GM18505 (cell line): ENCODE measurements at regions not wholly inside any gene's neighbourhood (a gene's known extent, or its start where the extent isn't known, plus 50 kb on each side); places are given as distances from the start of the nearest gene placed in this dataset.

ENCODE experiments used
- ATAC-seq: cut with Tn5 transposase; IDR thresholded peaks from one replicate; pipeline ENCODE4 v1.9.1; 2021; ENCODE audit not compliant: unreplicated experiment
- POLR2A ChIP-seq: IDR thresholded peaks from 4 replicates; pipeline ENCODE4 v1.6.1; 2011; ENCODE audit warnings: borderline replicate concordance; ENCODE audit not compliant: insufficient read depth, insufficient read length; ENCODE audit errors: extremely low read depth

DNA sequence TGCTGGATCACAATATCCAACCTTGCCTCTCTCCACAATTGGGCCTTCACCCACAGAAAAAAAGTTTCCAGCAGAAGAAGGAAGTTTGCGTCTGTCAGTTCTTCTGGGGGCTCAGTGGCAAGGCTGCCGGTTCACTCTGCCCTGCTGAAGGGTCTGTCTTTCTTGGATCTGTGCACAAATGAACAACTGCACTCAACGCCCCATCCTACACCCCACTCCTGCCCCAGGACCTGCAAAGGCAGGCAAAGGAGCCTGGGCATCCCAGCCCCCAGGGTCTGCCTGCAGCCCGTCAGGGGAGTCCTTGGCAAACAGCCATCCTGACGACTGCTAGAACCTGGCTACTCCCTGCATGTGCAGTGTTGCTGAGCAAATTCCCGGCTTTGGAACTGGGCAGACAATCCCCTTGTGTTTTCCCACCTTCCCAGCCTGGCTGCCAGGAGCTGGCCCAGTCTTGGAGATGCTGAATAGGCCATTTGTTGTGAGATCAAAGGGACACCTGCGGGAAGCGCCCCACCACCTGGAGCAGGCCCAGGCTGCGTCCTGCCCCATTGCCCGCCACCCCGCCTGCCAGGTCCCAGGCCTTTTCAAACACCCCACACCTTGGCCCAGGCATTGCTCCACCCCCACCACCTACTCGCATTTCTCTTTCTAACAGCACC is 311.9 kb downstream of the BCL11B start:
- ATAC-seq = no peak

DNA sequence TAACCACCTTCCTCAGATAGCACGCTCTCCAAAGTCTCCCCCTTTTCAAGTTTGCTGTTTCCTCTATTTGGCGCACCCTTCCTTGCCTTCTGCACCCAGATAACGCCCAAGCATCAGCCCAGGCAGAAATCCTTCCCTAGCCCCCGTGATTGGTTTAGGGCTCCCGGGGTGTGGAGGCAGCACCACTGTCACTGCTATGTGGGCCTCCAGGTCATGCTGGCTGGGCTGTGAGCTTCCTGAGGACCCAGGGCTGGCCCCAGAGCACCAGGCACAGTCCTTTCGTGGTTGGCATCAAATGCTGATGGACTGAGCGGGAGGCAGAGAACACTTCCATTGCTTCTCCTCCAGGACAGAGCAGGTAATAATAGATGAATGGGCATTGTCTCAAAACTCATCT is 311.4 kb downstream of the BCL11B start:
- no peak for TF ChIP-seq POLR2A
- ATAC-seq = no peak

More for the DNA sequence above, 311.9 kb downstream of the BCL11B start:
- no peak for TF ChIP-seq POLR2A

DNA sequence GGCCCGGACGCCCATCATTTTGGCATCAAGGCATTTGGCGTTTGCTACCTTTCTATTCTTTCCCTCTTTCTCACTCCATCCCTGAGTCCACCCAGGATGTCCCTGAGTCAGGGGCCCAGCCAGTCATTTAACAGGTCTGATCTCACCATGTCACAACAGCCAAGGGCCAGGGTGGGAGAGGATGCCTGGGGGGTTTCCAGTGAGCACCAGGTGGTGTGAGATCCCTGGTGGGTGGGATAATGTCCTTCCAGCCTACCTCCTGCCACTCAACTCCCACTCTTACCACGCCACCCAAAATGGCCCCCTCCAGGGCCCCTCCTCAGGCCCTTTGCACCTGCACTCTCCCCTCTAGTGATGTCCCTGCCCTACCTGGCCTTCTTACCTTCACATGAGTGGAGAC is 310.8 kb downstream of the BCL11B start:
- no peak for ATAC-seq
- TF ChIP-seq POLR2A = no peak

DNA sequence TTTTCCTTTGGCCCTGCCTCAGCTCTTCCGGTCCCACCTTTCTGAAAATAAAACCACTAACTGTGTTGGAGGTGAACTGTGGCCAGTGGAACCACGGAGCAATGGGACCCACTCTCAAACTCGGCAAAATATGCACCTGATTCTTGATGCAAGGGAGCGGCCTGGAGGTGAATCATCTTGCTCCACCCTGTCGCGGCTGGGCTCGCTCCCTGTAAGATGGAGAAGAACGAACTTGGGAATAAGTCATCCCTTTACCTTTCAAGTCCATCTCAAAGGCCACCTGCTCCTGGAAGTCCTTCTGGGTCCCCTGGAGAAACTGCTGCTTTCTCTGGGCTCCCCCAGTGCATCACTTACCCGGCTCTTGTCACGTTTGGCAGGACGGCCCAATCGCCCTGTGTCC is 309.9 kb downstream of the BCL11B start:
- ATAC-seq = no peak
- TF ChIP-seq POLR2A = no peak

DNA sequence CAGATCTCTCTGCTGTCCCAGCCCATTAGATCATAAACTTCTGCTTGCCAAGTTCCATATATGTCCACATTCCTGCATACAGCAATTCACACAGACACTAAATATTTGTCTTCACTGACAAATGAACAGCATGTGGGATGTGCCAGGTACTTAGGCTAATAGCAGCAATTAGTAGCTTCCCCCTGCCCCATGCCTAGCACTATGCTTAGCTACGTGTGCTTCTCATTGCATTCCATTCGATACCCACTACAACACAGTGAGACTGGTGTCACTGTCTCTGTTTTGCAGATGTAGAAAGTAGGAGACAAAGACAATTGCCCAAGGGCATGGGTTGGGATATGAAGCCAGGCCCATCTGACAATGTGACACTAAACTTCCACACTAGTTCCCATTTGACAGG is 308.4 kb downstream of the BCL11B start:
- TF ChIP-seq POLR2A = no peak
- no peak for ATAC-seq

DNA sequence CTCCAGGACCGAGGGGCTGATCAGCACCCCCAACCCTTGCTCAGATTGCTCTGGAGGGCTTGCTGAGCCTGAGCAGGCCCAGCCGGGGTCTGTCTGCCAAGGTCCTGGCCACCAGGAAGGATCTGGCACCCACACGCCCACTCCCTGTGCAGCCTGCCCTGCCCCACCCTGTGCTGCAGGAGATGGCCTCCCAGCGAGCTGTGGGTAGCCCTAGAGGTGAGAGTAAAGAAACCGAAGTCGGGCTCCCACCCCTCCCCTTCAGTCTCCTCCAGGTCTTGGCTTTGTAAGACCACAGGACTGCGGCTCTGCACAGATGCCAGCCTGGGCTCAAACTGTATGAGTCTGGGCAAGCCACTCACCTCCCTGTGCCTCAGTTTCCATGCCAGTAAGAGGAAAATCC is 307.8 kb downstream of the BCL11B start:
- no peak for TF ChIP-seq POLR2A
- ATAC-seq = no peak

DNA sequence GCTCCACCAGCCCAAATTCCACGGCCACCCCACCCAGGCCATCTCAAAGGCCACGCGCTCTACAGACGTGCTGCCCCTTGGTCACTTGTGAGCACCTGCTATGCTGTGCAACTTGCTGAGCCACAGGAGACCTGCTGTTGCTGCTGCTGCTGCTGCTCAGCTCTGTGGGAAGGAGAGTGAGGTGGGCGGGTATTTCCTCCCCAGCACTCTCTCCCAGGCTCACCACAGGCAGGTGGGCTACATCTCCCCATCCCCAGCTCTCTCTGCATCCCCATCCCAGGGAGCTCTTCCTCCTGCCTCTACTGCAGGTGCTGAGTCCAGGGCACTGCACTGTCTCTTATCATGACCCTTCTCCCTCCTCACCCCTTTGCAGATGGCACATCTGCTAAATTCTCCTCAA is 306.9 kb downstream of the BCL11B start:
- TF ChIP-seq POLR2A = no peak
- ATAC-seq = no peak

DNA sequence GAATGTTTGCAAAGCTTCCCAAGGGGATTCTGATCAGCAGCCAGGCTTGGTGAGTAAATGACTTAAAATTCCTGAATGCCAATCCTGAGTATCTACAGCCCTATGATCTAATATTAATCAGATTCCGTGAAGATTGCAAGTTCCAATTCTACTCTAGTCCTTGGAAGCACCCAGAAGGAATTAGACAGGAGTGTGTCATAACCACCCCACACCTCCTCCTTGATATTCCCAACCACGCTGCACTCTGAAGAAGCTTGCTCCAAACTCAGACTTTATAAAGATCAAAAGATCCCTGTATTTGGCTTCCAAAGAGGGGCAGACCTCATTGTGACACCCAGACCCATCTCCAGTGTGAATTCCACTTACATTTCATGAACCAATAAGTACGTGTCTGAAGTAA is 306.0 kb downstream of the BCL11B start:
- no peak for ATAC-seq
- TF ChIP-seq POLR2A = no peak

DNA sequence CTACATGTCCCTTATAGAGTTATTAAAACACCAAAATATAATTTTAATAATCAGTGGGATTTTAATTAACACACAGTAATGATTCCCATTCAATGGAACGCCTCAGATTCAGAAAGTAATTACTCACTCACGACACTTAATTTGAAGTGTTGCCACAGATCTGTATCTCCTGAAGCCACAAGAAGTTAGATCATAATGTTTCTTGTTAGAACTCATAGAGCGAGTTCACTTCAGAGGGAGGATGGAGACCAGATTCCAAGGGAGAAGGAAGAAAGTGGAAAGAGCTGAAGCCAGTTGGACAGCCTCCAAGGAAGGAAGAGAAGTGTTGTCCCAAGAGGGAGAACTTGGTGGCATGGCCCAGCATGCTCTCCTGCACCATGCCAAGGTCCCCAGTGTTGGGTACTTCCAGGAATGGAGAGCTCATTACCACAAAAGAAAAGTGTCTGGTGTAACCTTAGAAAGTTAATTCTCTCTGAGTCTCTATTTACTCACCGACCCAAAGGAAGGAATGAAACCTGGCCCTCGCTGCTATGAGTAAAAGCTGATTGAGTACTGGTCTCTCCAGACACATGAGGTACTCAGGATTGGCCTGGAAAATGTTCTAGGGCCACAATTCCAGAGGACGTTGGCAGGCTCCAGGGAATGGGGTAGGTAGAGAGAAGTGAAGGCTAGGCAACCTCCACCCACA is 305.4 kb downstream of the BCL11B start:
- no peak for TF ChIP-seq POLR2A
- ATAC-seq = no peak

DNA sequence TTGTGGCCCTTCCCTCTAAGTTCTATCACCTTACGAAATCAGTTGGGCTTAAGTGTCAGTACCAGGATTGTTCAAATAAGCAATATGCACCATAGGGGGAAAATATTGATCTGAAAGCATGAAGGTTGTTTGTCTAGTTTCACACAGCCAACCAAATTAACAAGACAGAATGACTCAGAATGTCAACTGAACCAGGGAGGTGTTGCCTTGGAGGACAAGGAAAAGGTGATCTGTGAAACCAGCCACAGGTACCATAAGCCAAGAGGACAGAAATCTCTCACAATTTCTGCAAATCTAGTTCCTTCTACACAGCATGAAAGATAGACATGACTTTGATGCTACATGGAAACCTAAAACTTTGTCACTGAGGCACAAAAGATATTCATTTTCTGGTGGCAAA is 297.9 kb downstream of the BCL11B start:
- no peak for ATAC-seq
- no peak for TF ChIP-seq POLR2A

DNA sequence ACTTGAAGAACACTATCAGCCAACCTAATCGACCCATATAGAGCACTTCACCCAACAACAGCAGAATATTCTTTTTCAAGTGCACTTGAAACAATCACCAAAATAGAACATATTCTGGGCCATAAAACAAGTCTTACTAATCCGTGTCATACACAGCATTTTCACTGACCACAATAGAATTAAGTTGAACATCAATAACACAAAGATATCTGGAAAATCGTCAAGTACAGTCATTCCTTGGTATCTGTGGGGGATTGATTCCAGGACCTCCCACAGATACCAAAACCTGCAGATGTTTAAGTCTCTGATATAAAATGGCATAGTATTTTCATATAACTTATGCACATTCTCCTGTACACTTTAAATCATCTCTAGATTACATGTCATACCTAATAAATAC is 295.7 kb downstream of the BCL11B start:
- ATAC-seq = no peak
- TF ChIP-seq POLR2A = no peak

DNA sequence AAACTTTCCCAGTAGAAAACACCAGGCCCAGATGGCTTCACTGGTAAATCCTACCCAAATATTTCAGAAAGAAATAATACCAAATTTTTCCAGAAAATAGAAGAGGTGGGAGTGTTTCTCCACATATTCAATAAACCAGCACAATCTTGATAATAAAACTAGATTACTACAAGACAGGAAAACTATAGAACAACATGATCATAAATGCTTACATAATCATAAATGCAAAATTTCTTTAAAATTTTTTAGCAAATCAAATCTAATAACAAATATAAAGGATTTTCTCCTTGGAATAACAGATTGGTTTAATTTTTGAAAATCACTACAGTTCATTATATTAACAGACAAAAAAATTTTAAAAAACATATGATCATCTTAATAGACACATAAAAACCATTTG is 294.5 kb downstream of the BCL11B start:
- ATAC-seq = no peak
- no peak for TF ChIP-seq POLR2A

DNA sequence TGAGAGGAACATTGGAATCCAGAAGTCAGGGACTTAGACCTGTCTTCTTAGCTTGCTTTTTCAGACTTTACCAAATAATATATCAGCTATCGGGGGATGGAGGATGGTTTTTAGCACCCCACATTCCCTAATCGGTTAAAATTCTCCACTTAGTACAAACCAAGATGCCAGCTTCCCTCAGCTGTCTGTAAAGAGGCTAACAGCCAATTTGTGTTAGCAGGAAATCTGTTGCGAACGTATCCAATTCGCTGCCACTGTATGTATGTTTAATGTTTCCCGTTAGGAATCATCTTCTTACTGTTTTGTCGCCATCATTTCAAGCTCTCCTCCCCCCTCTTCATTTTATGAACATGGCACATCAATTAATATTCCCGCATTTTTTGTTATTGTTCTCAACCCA is 289.0 kb downstream of the BCL11B start:
- ATAC-seq = no peak
- no peak for TF ChIP-seq POLR2A

DNA sequence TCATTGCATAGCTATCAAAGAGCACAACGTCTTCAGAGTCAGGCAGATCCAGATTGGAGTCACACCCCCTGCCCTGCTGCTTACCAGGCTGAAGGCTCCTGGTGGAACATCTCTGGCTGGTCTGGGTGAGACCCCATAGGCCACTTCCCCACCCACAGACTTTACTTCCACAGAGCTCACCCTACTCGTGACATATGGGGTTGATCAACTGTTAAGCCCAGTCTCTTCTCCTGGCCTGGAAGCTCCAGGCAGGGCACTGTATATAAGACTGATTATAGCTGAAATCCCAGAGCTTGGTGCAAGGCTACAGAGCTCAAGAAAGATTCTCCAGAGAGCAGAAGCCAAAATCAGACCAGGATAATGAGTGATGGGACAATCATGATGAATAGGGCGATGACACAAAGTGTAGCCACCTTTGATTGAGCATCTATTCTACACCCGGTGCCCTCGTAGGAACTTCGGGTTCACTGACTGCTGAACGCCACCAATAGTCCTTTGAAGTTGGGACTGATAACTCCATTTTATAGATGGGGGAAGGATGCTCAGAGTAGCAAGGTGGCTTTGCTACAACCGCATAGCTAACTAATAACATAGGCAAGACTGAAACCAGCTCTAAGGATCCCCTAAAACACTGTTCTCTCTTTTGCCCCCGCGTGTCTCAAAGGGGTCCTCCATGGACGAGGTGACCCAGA is 287.8 kb downstream of the BCL11B start:
- ATAC-seq = no peak
- TF ChIP-seq POLR2A = no peak
